LNCaP clone FGC (cell line): ENCODE measurements at regions not wholly inside any gene's neighbourhood (a gene's known extent, or its start where the extent isn't known, plus 50 kb on each side); places are given as distances from the start of the nearest gene placed in this dataset.
A peak's percentile ranks its signal among the peaks of the same experiment; 100 is the strongest.

Experiments
- DNase-seq: peaks from one replicate; pipeline ENCODE4 v3.0.0-alpha.2; 2011; ENCODE audit warnings: low read depth
- H3K4me3 ChIP-seq: 2 replicates; pipeline ENCODE4 v1.5.1; 2011; ENCODE audit warnings: mild to moderate bottlenecking, low read depth, low read length, control low read depth
- CTCF ChIP-seq: IDR thresholded peaks from 2 replicates; pipeline ENCODE4 v1.5.1; 2012; ENCODE audit warnings: mild to moderate bottlenecking; ENCODE audit not compliant: control insufficient read depth, insufficient read depth; ENCODE audit errors: extremely low read depth

GRCh38 chr11:23021287-23021863 is 161.1 kb upstream of the CCDC179 start:
- no peak for DNase-seq
- no peak overlapping the region for H3K4me3 ChIP-seq
- peak; percentile 59 for TF ChIP-seq CTCF

- no peak overlapping the region for H3K4me3 ChIP-seq
- no peak for TF ChIP-seq CTCF
- no peak for DNase-seq
Measured at GRCh38 chr11:23022854-23023253, 162.6 kb upstream of the CCDC179 start.

- no peak overlapping the region for H3K4me3 ChIP-seq
- no peak for TF ChIP-seq CTCF
- DNase-seq = no peak
Measured at GRCh38 chr11:23023319-23023718, 163.0 kb upstream of the CCDC179 start.

- no peak for DNase-seq
- TF ChIP-seq CTCF = no peak
- no peak overlapping the region for H3K4me3 ChIP-seq
Measured at GRCh38 chr11:23041001-23041503, 180.8 kb upstream of the CCDC179 start.

- DNase-seq = no peak
- H3K4me3 ChIP-seq = no peak overlapping the region
- TF ChIP-seq CTCF = no peak
Measured at GRCh38 chr11:23058656-23059055, 198.4 kb upstream of the CCDC179 start.

GRCh38 chr11:23063276-23063675 is 203.0 kb upstream of the CCDC179 start:
- no peak for TF ChIP-seq CTCF
- DNase-seq = peak; percentile 96
- no peak overlapping the region for H3K4me3 ChIP-seq

- H3K4me3 ChIP-seq = no peak overlapping the region
- TF ChIP-seq CTCF = no peak
- no peak for DNase-seq
Measured at GRCh38 chr11:23078289-23078971, 218.2 kb upstream of the CCDC179 start.
